Endothelial cell of umbilical vein (primary cell): ENCODE measurements at regions not wholly inside any gene's neighbourhood (a gene's known extent, or its start where the extent isn't known, plus 50 kb on each side); places are given as distances from the start of the nearest gene placed in this dataset.

Experiments
- BruUV-seq: library from RNA; stranded (reverse); fragments of 400-500 nt; replicated peaks from 2 replicates; lab custom pipeline; 2021; lab: Mats Ljungman, UMichigan
- CTCF ChIA-PET: fragments of 300-600, 350-600 bp; sonication (Branson Sonifier 250); formaldehyde crosslinking; loops from one replicate; lab custom pipeline; 2021; ENCODE audit warnings: antibody characterized with exemption, inconsistent platforms; lab: Charles Lee
- POLR2A ChIA-PET: fragments of 300-600, 350-600 bp; sonication (Branson Sonifier 250); formaldehyde crosslinking; loops from one replicate; lab custom pipeline; 2021; ENCODE audit warnings: antibody characterized with exemption, inconsistent platforms; lab: Charles Lee
- DNase-seq: peaks from one replicate; pipeline ENCODE4 v3.0.0-alpha.2; 2011; ENCODE audit warnings: low read depth, low spot score
- FAIRE-seq: peaks from 2 replicates; lab custom pipeline; 2011; peaks lifted over from hg19 to GRCh38; lab: Jason Lieb, UNC
- H2AFZ ChIP-seq: 2 replicates; pipeline ENCODE4 v1.6.0; 2012; ENCODE audit warnings: low read depth, low read length, control low read depth, inconsistent platforms
- H3K27ac ChIP-seq: 2 replicates; pipeline ENCODE4 v1.5.1; 2011; ENCODE audit warnings: low read depth, mild to moderate bottlenecking, control low read depth, low read length, moderate library complexity; ENCODE audit not compliant: insufficient read depth
- H3K27me3 ChIP-seq, 2 experiments: 2 replicates each; pipeline versions ENCODE4 v1.6.0 to v1.6.1; 2011; ENCODE audit warnings: low read length in 2 of 2, mixed read lengths in 1 of 2; ENCODE audit not compliant: control insufficient read depth in 2 of 2, insufficient read depth in 2 of 2
- H3K36me3 ChIP-seq, 2 experiments: 2 replicates in 1 of 2; 3 replicates in 1 of 2; pipeline ENCODE4 v1.5.1; 2011; ENCODE audit warnings: low read length in 2 of 2, mild to moderate bottlenecking in 1 of 2, moderate library complexity in 1 of 2; ENCODE audit not compliant: control insufficient read depth in 2 of 2, insufficient read depth in 2 of 2; ENCODE audit errors: extremely low read depth in 1 of 2
- H3K4me1 ChIP-seq: 3 replicates; pipeline ENCODE4 v1.5.1; 2011; ENCODE audit warnings: mild to moderate bottlenecking, low read length; ENCODE audit not compliant: control insufficient read depth, insufficient read depth; ENCODE audit errors: extremely low read depth
- H3K4me2 ChIP-seq: 2 replicates; pipeline ENCODE4 v1.6.1; 2011; ENCODE audit warnings: low read length, control low read depth, mixed read lengths; ENCODE audit not compliant: insufficient read depth
- H3K4me3 ChIP-seq, 3 experiments: fragments of 200-600 bp in 1 of 3; sonication (generic), shearing (Covaris generic) in 1 of 3; replicated peaks in 1 of 3; 2 replicates each; pipeline ENCODE4 v1.5.1; 2011 to 2016; ENCODE audit warnings: control low read depth in 3 of 3, low read length in 3 of 3, mild to moderate bottlenecking in 2 of 3, inconsistent platforms in 1 of 3, low read depth in 1 of 3, moderate library complexity in 1 of 3; ENCODE audit not compliant: insufficient read depth in 1 of 3
- H3K79me2 ChIP-seq: 2 replicates; pipeline ENCODE4 v1.6.0; 2012; ENCODE audit warnings: low read length, inconsistent platforms; ENCODE audit not compliant: control insufficient read depth, insufficient read depth
- H3K9ac ChIP-seq: replicated peaks from 2 replicates; pipeline ENCODE3; 2011; ENCODE audit warnings: low read length, control low read depth; ENCODE audit not compliant: insufficient read depth; ENCODE audit errors: extremely low read depth
- H3K9me1 ChIP-seq: replicated peaks from 3 replicates; pipeline ENCODE4 v1.6.0; 2011; ENCODE audit warnings: mild to moderate bottlenecking, low read length; ENCODE audit not compliant: control insufficient read depth, insufficient read depth; ENCODE audit errors: extremely low read depth
- H3K9me3 ChIP-seq: replicated peaks from 2 replicates; pipeline ENCODE4 v1.5.1; 2012; ENCODE audit warnings: low read length, inconsistent platforms; ENCODE audit not compliant: control insufficient read depth, insufficient read depth
- H4K20me1 ChIP-seq: replicated peaks from 2 replicates; pipeline ENCODE3; 2011; ENCODE audit warnings: mild to moderate bottlenecking, low read length; ENCODE audit not compliant: control insufficient read depth, insufficient read depth; ENCODE audit errors: extremely low read depth
- FOS ChIP-seq: IDR thresholded peaks from 2 replicates; pipeline ENCODE4 v1.6.1; 2011; ENCODE audit warnings: mild to moderate bottlenecking, low read length, moderate library complexity, borderline replicate concordance; ENCODE audit not compliant: insufficient read depth
- GATA2 ChIP-seq: IDR thresholded peaks from 2 replicates; pipeline ENCODE4 v1.7.0; 2011; ENCODE audit warnings: low read depth, mild to moderate bottlenecking, moderate library complexity, mixed read lengths, low read length; ENCODE audit not compliant: insufficient read length, insufficient read depth
- JUN ChIP-seq: IDR thresholded peaks from 2 replicates; pipeline ENCODE4 v1.6.1; 2011; ENCODE audit warnings: borderline replicate concordance, low read depth; ENCODE audit not compliant: insufficient read length, insufficient read depth
- MYC ChIP-seq: IDR thresholded peaks from one replicate; pipeline ENCODE4 v1.6.1; 2011; ENCODE audit warnings: mild to moderate bottlenecking, low read depth, low read length
- POLR2A ChIP-seq: IDR thresholded peaks from 2 replicates; pipeline ENCODE4 v1.6.1; 2012; ENCODE audit warnings: low read depth, mild to moderate bottlenecking, control low read depth, low read length
- POLR2AphosphoS5 ChIP-seq: IDR thresholded peaks from 2 replicates; pipeline ENCODE4 v1.6.1; 2012; ENCODE audit warnings: low read depth, mild to moderate bottlenecking, control low read depth, low read length, moderate library complexity; ENCODE audit not compliant: insufficient read depth
- dilution Hi-C: fragments of 300-500 bp; cut with MboI; formaldehyde crosslinking; loops from one replicate; pipeline ENCODE4 v1.15.0; 2019; ENCODE audit warnings: low sequenced_read_pairs; ENCODE audit not compliant: extremely low pct_ligation_motif_present
- intact Hi-C: fragments of 100-400 bp; cut with micrococcal nuclease; formaldehyde crosslinking; loops from one replicate; pipeline ENCODE4 v1.10.0; 2022
- TF ChIP-seq, protein P1 (sequence below), 2 donors: IDR thresholded peaks; 1 replicate in 1 of 2; 2 replicates in 1 of 2; pipeline ENCODE4 v1.5.1; 2011; ENCODE audit warnings: low read length in 2 of 2, mild to moderate bottlenecking in 2 of 2, moderate library complexity in 2 of 2, control low read depth in 1 of 2, inconsistent platforms in 1 of 2, low read depth in 1 of 2; ENCODE audit not compliant: insufficient read depth in 1 of 2; ENCODE audit errors: extremely low read depth in 1 of 2

DNA sequence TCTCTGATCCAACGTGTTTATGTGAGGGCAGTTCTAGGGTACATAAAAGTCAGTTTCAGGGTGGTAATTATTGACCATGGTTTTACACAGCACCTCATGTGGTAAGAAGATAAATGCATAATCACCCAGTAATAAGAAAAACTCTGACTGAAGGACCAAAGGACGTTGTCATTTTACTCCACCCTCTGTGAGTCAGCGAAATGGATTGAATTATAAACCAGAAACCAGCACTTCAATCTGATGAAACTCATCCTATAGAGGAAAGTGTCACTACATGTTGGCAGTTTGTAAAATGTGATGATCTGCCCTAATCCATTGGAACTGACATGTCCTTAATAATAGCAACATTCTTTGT lies 406.8 kb downstream of the KLF5 start:
- no peak overlapping the region for H3K9ac ChIP-seq
- no peaks in the 10 kb centered on the region for H3K79me2 ChIP-seq
- no peaks in the 10 kb centered on the region for H3K4me1 ChIP-seq
- no peaks in the 10 kb centered on the region for H3K9me1 ChIP-seq
- dilution Hi-C loops (no loop called here), intact Hi-C loops (no loop called here)
- H3K27ac ChIP-seq, result no peak overlapping the region
- TF ChIP-seq GATA2, result no peak
- no peak for TF ChIP-seq MYC
- TF ChIP-seq JUN, result no peak
- no peak for TF ChIP-seq POLR2A
- TF ChIP-seq, protein P1, sequence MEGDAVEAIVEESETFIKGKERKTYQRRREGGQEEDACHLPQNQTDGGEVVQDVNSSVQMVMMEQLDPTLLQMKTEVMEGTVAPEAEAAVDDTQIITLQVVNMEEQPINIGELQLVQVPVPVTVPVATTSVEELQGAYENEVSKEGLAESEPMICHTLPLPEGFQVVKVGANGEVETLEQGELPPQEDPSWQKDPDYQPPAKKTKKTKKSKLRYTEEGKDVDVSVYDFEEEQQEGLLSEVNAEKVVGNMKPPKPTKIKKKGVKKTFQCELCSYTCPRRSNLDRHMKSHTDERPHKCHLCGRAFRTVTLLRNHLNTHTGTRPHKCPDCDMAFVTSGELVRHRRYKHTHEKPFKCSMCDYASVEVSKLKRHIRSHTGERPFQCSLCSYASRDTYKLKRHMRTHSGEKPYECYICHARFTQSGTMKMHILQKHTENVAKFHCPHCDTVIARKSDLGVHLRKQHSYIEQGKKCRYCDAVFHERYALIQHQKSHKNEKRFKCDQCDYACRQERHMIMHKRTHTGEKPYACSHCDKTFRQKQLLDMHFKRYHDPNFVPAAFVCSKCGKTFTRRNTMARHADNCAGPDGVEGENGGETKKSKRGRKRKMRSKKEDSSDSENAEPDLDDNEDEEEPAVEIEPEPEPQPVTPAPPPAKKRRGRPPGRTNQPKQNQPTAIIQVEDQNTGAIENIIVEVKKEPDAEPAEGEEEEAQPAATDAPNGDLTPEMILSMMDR (IDR thresholded peaks at IDR 0.05; ENCODE audit: extremely low read depth in 1 of 2, insufficient read depth in 1 of 2, low read depth in 1 of 2, low read length in 2 of 2), result no peak
- TF ChIP-seq POLR2AphosphoS5, result no peak
- no peak for TF ChIP-seq FOS
- DNase-seq (no peak), FAIRE-seq (no peak)
- ChIA-PET CTCF (no interaction called here), POLR2A (no interaction called here)
- BruUV-seq, result no TSS peak
- no peaks in the 10 kb centered on the region for H4K20me1 ChIP-seq
- no peak overlapping the region for H3K4me3 ChIP-seq
- no peak overlapping the region for H2AFZ ChIP-seq
- no peaks in the 10 kb centered on the region for H3K27me3 ChIP-seq
- no peaks in the 10 kb centered on the region for H3K36me3 ChIP-seq
- no peaks in the 10 kb centered on the region for H3K9me3 ChIP-seq
- no peak overlapping the region for H3K4me2 ChIP-seq
